Cardiac muscle cell (in vitro differentiated cells and primary cell): ENCODE measurements at regions not wholly inside any gene's neighbourhood (a gene's known extent, or its start where the extent isn't known, plus 50 kb on each side); places are given as distances from the start of the nearest gene placed in this dataset.

Source experiments
- DNase-seq, 2 donors: peaks; one replicate each; pipeline versions ENCODE4 v3.0.0 to v3.0.0-alpha.2; 2010 to 2017; ENCODE audit warnings: low read depth in 1 of 2, low spot score in 1 of 2
- H3K27ac ChIP-seq: fragments of 200-600 bp; sonication (generic); 2 replicates; pipeline ENCODE4 v1.5.1; 2016
- H3K27me3 ChIP-seq: fragments of 200-600 bp; sonication (generic); 2 replicates; pipeline ENCODE4 v1.6.0; 2016; ENCODE audit warnings: control low read depth
- H3K36me3 ChIP-seq: fragments of 200-600 bp; sonication (generic); 2 replicates; pipeline ENCODE4 v1.5.1; 2016; ENCODE audit warnings: control low read depth
- H3K4me1 ChIP-seq: fragments of 200-600 bp; sonication (generic); 2 replicates; pipeline ENCODE4 v1.8.1; 2017; ENCODE audit warnings: low read depth, mild to moderate bottlenecking, mixed run types
- H3K4me3 ChIP-seq: fragments of 200-600 bp; sonication (generic); 2 replicates; pipeline ENCODE4 v1.5.1; 2016; ENCODE audit warnings: mild to moderate bottlenecking
- H3K9me3 ChIP-seq: fragments of 200-600 bp; sonication (generic); 2 replicates; pipeline ENCODE4 v1.5.1; 2017; ENCODE audit warnings: low read depth, mild to moderate bottlenecking, control low read depth
- CTCF ChIP-seq: IDR thresholded peaks from 2 replicates; pipeline ENCODE4 v1.5.1; 2012; ENCODE audit warnings: low read depth, mild to moderate bottlenecking, low read length

GRCh38 chr19:28989739-28990138 lies 223.2 kb downstream of the UQCRFS1 start:
- Histone ChIP-seq H3K27me3 (no peaks in the 10 kb centered on the region), H3K4me3 (no peak overlapping the region), H3K9me3 (no peaks in the 10 kb centered on the region), H3K4me1 (no peaks in the 10 kb centered on the region), H3K36me3 (no peaks in the 10 kb centered on the region), H3K27ac (no peak overlapping the region)
- TF ChIP-seq CTCF = no peak
- DNase-seq = no peak

- no peaks in the 10 kb centered on the region for H3K36me3 ChIP-seq
- no peak for TF ChIP-seq CTCF
- no peaks in the 10 kb centered on the region for H3K4me1 ChIP-seq
- no peak overlapping the region for H3K4me3 ChIP-seq
- H3K27ac ChIP-seq = no peak overlapping the region
- DNase-seq = no peak
- H3K27me3 ChIP-seq = no peaks in the 10 kb centered on the region
- H3K9me3 ChIP-seq = no peaks in the 10 kb centered on the region
These were observed 224.9 kb downstream of the UQCRFS1 start for GRCh38 chr19:28988066-28988465.

- no peaks in the 10 kb centered on the region for H3K4me1 ChIP-seq
- no peaks in the 10 kb centered on the region for H3K27me3 ChIP-seq
- no peak for DNase-seq
- TF ChIP-seq CTCF = no peak
- no peak overlapping the region for H3K27ac ChIP-seq
- no peaks in the 10 kb centered on the region for H3K9me3 ChIP-seq
- H3K36me3 ChIP-seq = no peaks in the 10 kb centered on the region
- no peak overlapping the region for H3K4me3 ChIP-seq
These were observed 225.8 kb downstream of the UQCRFS1 start for GRCh38 chr19:28987177-28987576.

- no peak for TF ChIP-seq CTCF
- H3K4me1 ChIP-seq = no peaks in the 10 kb centered on the region
- no peak overlapping the region for H3K4me3 ChIP-seq
These were observed 227.8 kb downstream of the UQCRFS1 start for GRCh38 chr19:28985201-28985600.

GRCh38 chr19:28984315-28984714 lies 228.6 kb downstream of the UQCRFS1 start:
- Histone ChIP-seq H3K36me3 (no peaks in the 10 kb centered on the region), H3K9me3 (no peaks in the 10 kb centered on the region), H3K27ac (no peak overlapping the region), H3K4me1 (no peaks in the 10 kb centered on the region), H3K4me3 (no peak overlapping the region), H3K27me3 (no peaks in the 10 kb centered on the region)
- DNase-seq = no peak
- no peak for TF ChIP-seq CTCF

More at GRCh38 chr19:28985201-28985600, 227.8 kb downstream of the UQCRFS1 start:
- Histone ChIP-seq H3K9me3 (no peaks in the 10 kb centered on the region), H3K36me3 (no peaks in the 10 kb centered on the region), H3K27me3 (no peaks in the 10 kb centered on the region), H3K27ac (no peak overlapping the region)
- DNase-seq = no peak

GRCh38 chr19:28983430-28983829 lies 229.5 kb downstream of the UQCRFS1 start:
- no peak for TF ChIP-seq CTCF
- Histone ChIP-seq H3K36me3 (no peaks in the 10 kb centered on the region), H3K27me3 (no peaks in the 10 kb centered on the region), H3K4me3 (no peak overlapping the region), H3K9me3 (no peaks in the 10 kb centered on the region), H3K4me1 (no peaks in the 10 kb centered on the region), H3K27ac (no peak overlapping the region)
- DNase-seq = no peak
